KMS-11 (cell line): ENCODE measurements at regions not wholly inside any gene's neighbourhood (a gene's known extent, or its start where the extent isn't known, plus 50 kb on each side); places are given as distances from the start of the nearest gene placed in this dataset.
"Not testable (repeated sequence)": the region's sequence is repeated elsewhere in the genome, so short reads cannot be mapped to it uniquely, and the experiment has no call there.

ENCODE experiments used
- H2AFZ ChIP-seq: fragments of 200-600 bp; sonication (generic); 2 replicates; pipeline ENCODE4 v1.6.1; 2016; ENCODE audit warnings: antibody characterized with exemption, mixed run types, low read depth
- H3K27ac ChIP-seq: fragments of 200-600 bp; sonication (generic); 2 replicates; pipeline ENCODE4 v1.6.1; 2016; ENCODE audit warnings: mild to moderate bottlenecking, mixed run types
- H3K27me3 ChIP-seq: fragments of 200-600 bp; sonication (generic); 2 replicates; pipeline ENCODE4 v1.6.1; 2017; ENCODE audit warnings: mild to moderate bottlenecking, low read depth, mixed run types, moderate library complexity; ENCODE audit not compliant: insufficient read depth
- H3K36me3 ChIP-seq: fragments of 200-600 bp; sonication (generic); 2 replicates; pipeline ENCODE4 v1.6.1; 2017; ENCODE audit warnings: mild to moderate bottlenecking, mixed run types; ENCODE audit not compliant: insufficient read depth
- H3K4me1 ChIP-seq: fragments of 200-600 bp; sonication (generic); 2 replicates; pipeline ENCODE4 v1.6.1; 2016; ENCODE audit warnings: mild to moderate bottlenecking, low read depth, mixed run types; ENCODE audit not compliant: poor library complexity, severe bottlenecking
- H3K4me2 ChIP-seq: fragments of 200-600 bp; sonication (generic); 2 replicates; pipeline ENCODE4 v1.7.0; 2016; ENCODE audit warnings: mild to moderate bottlenecking, mixed run types
- H3K4me3 ChIP-seq: fragments of 200-600 bp; sonication (generic); IDR thresholded peaks from 2 replicates; pipeline ENCODE4 v1.6.1; 2017; ENCODE audit warnings: low read depth, low read length, mixed read lengths; ENCODE audit not compliant: insufficient read depth
- H3K79me2 ChIP-seq: fragments of 200-600 bp; sonication (generic); 2 replicates; pipeline ENCODE4 v1.6.1; 2016; ENCODE audit warnings: low read depth, mixed run types; ENCODE audit not compliant: insufficient read depth
- H3K9ac ChIP-seq: fragments of 200-600 bp; sonication (generic); 2 replicates; pipeline ENCODE4 v1.6.1; 2016; ENCODE audit warnings: mild to moderate bottlenecking, mixed run types
- H4K20me1 ChIP-seq: fragments of 200-600 bp; sonication (generic); 2 replicates; pipeline ENCODE4 v1.6.1; 2016; ENCODE audit warnings: mild to moderate bottlenecking, mixed run types; ENCODE audit not compliant: insufficient read depth
- TF ChIP-seq, protein P1 (sequence below): fragments of 200-600 bp; sonication (generic); conservative IDR thresholded peaks from 2 replicates; pipeline ENCODE4 v1.6.1; 2017; ENCODE audit warnings: low read depth, mild to moderate bottlenecking, antibody characterized with exemption, low read length, moderate library complexity, mixed read lengths

DNA sequence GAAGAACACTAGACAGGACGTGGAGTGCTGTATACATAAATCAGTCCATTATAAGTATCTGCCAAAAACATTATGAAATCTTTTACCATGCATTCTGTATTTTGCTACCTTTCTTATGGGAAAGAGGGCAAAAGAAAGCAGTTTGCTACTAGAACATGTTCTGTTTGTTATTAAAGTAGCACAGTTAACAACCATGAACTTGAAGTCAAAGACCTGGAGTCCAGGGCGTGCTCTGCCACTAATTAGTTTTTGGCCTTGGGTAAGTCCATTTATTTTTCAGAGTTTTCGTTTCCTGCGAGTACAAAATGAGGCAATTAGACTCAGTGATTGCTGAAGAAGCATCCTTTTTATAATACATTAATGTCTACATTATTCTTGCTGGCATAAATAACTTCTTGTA, 143.3 kb upstream of the AGTR1 start:
- Histone ChIP-seq H3K79me2 (no peaks in the 10 kb centered on the region), H3K36me3 (no peaks in the 10 kb centered on the region), H3K4me3 (no peak overlapping the region), H3K9ac (no peak overlapping the region), H3K27ac (no peak overlapping the region), H3K27me3 (no peaks in the 10 kb centered on the region), H2AFZ (no peak overlapping the region), H3K4me1 (no peaks in the 10 kb centered on the region), H3K4me2 (no peak overlapping the region), H4K20me1 (no peaks in the 10 kb centered on the region)
- TF ChIP-seq, protein P1, sequence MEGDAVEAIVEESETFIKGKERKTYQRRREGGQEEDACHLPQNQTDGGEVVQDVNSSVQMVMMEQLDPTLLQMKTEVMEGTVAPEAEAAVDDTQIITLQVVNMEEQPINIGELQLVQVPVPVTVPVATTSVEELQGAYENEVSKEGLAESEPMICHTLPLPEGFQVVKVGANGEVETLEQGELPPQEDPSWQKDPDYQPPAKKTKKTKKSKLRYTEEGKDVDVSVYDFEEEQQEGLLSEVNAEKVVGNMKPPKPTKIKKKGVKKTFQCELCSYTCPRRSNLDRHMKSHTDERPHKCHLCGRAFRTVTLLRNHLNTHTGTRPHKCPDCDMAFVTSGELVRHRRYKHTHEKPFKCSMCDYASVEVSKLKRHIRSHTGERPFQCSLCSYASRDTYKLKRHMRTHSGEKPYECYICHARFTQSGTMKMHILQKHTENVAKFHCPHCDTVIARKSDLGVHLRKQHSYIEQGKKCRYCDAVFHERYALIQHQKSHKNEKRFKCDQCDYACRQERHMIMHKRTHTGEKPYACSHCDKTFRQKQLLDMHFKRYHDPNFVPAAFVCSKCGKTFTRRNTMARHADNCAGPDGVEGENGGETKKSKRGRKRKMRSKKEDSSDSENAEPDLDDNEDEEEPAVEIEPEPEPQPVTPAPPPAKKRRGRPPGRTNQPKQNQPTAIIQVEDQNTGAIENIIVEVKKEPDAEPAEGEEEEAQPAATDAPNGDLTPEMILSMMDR, result no peak

- Histone ChIP-seq H3K27me3 (no peaks in the 10 kb centered on the region), H3K9ac (no peak overlapping the region), H3K4me2 (no peak overlapping the region), H3K4me1 (no peaks in the 10 kb centered on the region), H3K27ac (no peak overlapping the region), H4K20me1 (no peaks in the 10 kb centered on the region), H3K36me3 (no peaks in the 10 kb centered on the region), H3K79me2 (no peaks in the 10 kb centered on the region), H3K4me3 (no peak overlapping the region), H2AFZ (no peak overlapping the region)
- TF ChIP-seq, protein P1, result no peak
Measured at GRCh38 chr3:148556664-148557063, 141.0 kb upstream of the AGTR1 start.

- not testable (repeated sequence) for H2AFZ ChIP-seq, H3K36me3 ChIP-seq, H3K9ac ChIP-seq, H3K79me2 ChIP-seq, H3K4me3 ChIP-seq, H3K4me2 ChIP-seq, H3K4me1 ChIP-seq, H3K27ac ChIP-seq, H3K27me3 ChIP-seq, H4K20me1 ChIP-seq
Measured at GRCh38 chr3:148577579-148577978, 120.1 kb upstream of the AGTR1 start.

DNA sequence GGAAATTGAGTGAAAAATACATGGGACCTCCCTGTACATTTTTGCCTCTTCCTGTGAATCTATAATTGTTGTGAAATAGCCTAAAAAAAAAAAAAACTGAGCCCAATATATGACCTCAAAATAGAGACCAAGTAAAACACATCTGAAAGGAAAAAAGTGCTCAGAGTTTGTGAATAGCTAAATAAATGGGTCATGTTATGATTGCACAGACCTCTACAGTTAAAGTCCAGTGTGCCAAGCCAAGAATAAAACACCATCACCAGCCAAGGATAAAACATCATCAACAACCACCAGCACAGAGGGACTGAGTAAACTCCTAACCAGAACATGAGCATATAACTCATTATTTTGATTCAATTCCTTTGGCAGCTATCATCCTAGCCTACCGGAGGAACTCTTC, 115.6 kb upstream of the AGTR1 start:
- Histone ChIP-seq H3K79me2 (no peaks in the 10 kb centered on the region), H3K4me1 (no peaks in the 10 kb centered on the region), H3K27me3 (no peaks in the 10 kb centered on the region), H3K9ac (no peak overlapping the region), H3K36me3 (no peaks in the 10 kb centered on the region), H3K27ac (no peak overlapping the region), H3K4me3 (no peak overlapping the region), H4K20me1 (no peaks in the 10 kb centered on the region), H2AFZ (no peak overlapping the region), H3K4me2 (no peak overlapping the region)
- TF ChIP-seq, protein P1, result no peak

- H3K4me1 ChIP-seq, result no peaks in the 10 kb centered on the region
- H2AFZ ChIP-seq, result no peak overlapping the region
- no peaks in the 10 kb centered on the region for H3K36me3 ChIP-seq
- TF ChIP-seq, protein P1, result no peak
- H3K9ac ChIP-seq, result no peak overlapping the region
- H3K27ac ChIP-seq, result no peak overlapping the region
- H3K4me3 ChIP-seq, result no peak overlapping the region
- H3K27me3 ChIP-seq, result no peaks in the 10 kb centered on the region
- no peaks in the 10 kb centered on the region for H4K20me1 ChIP-seq
- no peaks in the 10 kb centered on the region for H3K79me2 ChIP-seq
- H3K4me2 ChIP-seq, result no peak overlapping the region
Measured at GRCh38 chr3:148583793-148584192, 113.9 kb upstream of the AGTR1 start.
